Stimulated activated CD8-positive, alpha-beta memory T cell treated with anti-CD3 and anti-CD28 coated beads, Interleukin-2, amount 100 ng/mL, for 1 hour (primary cell): ENCODE measurements at regions not wholly inside any gene's neighbourhood (a gene's known extent, or its start where the extent isn't known, plus 50 kb on each side); places are given as distances from the start of the nearest gene placed in this dataset.
"Not testable (repeated sequence)": the region's sequence is repeated elsewhere in the genome, so short reads cannot be mapped to it uniquely, and the experiment has no call there.

Source experiments
- DNase-seq, 2 donors: peaks; one replicate each; pipeline ENCODE4 v3.0.0-alpha.2; 2020; ENCODE audit warnings: low read depth in 2 of 2

DNA sequence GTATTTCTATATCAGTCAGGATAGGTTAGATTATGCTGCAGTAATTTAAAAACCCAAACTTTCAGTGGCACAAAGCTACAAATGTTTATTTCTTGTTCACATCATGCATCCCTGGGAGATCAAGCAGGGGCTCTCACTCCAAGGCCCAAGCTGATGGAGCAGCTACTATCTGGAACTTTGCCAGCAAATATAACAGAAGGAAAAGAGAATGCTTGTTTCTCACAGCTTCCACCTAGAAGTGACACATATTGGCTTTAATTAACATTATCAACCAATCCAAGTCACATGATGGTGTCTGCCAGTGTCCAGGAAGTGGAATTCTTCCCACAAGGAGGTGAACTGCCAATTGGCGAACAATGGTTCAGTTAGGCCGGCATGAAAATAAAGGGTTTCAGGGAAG lies 306.9 kb downstream of the BCL11A start:
- no peak for DNase-seq

DNA sequence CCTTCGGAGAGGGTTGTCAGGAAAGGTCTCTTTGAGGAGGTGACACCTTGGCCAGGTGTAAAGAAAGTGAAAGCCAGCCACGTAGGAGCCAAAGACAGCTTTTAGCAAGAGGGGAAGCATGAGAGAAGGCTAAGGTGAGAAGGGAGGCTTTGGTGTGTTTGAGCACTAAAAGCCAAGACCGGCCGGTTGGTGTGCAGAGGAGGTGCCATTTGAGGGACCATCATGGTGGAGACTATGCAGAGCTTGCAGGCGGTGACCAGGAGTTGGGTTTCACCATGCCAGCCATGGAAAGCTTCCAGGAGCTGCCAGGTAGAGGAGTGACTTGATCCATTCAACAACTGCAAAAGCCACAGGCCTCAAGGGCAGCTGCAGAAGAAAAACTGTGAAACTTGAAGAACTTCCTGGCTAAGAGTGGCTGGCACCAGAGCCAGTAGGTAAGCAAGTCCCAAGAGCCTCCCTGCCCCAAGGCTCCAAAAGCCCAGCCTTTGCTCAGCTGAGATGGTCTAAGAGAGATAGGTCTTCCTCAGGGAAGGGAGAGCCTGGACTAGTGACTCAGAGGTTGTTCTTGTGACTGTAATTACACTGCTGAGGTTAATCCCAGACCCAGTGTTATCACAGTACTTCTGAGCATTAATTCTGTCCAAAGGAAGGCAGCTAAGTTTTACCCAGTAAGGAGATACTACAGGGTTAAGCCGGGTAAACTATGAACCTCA lies 319.0 kb downstream of the BCL11A start:
- no peak for DNase-seq

DNA sequence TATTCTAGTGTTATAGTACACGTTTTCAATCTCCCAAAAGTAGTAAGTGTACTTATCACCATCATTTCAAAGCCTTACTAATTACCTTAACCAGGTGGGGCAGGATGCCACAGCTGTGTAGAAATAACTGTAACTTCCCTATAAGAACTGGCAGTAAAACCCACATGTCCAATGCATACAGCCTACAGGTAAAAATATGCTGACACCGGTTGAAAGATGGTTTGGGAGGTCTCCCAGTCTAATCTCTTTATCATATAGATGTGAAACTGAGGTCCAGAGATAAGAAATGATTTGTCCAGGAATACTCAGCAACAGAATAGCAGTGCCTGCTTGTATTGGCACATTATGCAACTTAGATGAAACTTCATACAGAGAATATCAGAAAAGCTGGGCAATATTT lies 322.9 kb downstream of the BCL11A start:
- DNase-seq: no peak

DNA sequence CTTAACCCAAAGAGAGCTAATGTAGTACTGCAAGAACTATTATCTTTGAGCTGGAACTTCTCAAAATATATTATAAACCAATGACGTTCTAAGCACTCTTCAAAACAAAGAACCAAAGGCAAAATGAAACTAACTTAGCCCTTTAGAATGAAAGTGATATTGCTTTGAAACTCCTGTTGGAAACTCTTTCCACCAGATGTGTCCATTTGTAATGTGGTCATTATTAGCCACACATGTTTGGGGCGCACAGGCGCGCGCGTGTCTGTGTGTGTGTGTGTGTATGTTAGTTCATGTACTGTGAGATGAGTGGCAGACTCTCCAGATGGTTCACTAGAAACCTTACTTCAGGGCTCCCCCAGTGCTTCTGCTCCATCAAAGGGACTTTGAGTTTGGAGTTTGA lies 323.4 kb downstream of the BCL11A start:
- no peak for DNase-seq

DNA sequence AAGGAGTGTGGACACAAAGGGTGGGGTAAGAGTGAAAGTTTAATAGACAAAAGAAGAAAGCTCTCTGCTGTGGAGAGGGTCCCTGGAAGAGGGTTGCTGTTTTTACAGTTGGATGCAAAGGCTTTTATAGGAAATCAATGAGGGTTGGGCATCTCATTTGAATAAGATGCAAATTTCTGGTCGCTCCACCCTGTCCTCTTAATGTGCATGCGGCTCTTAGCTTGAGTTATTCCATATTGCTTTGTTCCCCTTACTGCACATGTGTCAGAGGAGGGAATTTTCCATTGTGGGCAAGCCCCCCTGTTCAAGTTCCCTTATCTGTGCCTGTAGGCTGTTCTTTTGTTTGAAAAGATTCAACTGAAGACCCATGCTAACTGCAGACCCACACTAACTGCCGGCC lies 326.5 kb downstream of the BCL11A start:
- DNase-seq: no peak

DNA sequence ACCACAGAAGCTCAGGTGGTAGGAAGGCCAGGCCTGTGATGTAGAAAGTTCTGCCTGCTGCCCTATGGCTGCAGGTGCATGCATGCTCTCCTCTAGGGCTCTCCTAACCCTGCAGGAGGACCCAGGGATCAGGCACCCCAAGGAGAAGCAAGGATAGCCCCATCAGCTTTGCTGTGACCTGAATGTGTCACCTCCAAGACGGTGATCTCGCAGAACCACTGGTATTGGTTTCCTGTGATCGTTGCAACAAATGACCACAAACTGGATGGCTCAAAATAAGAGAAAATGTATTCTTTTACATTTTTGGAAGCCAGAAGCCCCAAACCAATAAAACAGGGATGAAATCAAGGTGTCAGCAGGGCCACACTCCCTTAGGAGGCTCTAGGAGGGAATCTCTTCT lies 327.3 kb downstream of the BCL11A start:
- DNase-seq: no peak

DNA sequence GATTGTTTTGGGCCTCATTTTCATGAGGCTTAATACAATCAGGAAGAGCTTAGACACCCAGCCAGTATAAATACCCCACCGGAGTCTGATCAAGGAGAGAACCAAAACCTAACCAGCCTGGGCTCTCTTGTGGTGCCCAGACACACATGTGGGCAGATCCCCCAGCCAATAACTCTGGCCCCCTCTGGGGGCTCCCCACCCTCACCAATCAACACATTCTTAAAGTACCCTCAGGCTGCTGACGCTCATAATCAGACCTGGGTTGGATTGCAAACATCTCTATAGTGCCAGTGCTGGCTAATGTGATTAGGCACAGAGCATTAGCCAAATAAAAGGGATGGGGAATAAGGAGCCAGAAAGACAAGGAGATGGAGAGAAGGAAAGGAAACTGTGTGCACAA lies 329.6 kb downstream of the BCL11A start:
- no peak for DNase-seq

DNA sequence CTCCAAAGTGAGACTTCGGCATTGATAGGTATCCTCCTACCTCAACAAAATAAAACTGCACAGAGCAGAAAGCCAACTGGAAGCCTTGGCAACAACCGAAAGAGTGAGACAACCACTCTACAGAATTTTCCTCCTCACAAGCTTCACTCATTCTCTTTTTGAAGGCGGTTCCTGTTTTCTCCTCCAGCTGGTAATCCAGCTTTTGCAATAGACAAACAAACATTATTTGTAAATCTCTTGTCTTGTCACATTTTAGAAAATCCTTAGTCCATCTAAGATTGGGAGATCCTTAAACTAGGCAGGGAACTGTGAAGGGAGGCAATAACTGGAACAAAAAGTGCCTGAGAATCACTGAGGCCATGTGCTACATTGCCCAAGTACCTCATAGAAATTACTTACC lies 332.4 kb downstream of the BCL11A start:
- no peak for DNase-seq

DNA sequence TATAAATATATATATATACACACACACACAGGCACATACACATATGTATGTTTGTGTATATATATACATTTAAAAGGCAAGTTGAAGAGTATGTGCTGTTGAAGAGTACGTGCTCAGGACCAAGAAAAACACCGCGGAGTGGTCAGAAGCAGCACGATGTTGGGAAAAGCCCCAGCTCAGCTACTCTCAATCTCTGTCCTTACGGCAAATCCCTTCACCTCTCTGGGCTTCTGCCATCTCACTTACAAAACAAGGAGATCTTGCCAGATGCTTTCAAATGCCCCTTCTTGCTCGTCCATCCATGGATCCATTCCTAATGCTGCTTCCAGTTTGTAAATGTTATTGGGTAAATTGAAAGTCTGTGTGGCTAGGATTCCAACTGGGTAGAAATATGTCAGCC lies 333.9 kb downstream of the BCL11A start:
- no peak for DNase-seq

DNA sequence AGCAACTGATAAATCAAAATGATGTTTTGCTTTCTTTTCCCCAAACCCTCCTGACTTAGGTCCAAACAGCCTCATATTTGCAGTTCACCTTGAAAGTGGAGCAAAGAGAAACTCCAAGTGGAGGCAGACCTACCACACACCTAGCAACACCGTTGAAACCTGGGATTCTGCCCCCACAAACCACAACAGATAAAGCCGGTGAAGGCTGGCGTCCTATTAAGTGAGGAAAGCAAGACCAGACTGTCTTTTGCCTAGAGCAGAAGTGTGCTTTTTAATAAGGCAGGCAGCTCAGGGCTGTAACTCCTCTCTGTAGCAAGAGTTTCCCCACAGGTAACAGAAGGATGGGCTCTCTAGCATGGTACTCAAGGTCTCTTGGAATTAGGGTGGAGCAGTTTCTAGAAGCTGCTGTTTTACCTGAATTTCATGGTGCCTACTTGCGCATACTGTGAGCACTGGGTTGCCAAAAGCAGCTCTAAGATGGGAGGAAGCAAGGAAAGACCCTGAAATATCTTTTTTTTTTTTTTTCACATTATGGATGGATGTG lies 336.9 kb downstream of the BCL11A start:
- DNase-seq: no peak

DNA sequence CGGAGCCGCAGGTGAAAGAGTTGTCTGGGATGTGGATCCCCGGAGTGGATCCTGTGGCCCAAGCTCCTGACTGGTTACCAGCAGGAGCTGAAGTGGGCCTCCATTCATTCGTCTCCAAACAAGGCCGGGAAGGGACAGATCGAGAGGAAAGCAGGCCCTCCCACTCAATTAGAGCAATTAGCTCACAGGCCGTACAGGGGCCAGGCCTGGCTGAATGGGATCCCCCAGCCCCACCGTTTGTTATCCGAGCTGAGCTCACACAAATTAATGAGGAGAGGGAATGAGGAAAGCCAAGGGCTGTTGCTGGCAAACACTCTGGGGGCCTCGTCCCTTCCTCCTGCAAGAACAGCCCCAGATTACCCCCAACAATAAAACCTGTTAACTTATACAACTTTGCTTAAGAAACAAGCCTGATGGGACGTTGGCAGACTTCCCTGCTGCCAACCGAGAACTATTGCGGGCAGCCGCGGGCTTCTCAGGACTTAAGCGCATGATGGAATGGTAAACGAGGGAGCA lies 338.0 kb downstream of the BCL11A start:
- DNase-seq: no peak

DNA sequence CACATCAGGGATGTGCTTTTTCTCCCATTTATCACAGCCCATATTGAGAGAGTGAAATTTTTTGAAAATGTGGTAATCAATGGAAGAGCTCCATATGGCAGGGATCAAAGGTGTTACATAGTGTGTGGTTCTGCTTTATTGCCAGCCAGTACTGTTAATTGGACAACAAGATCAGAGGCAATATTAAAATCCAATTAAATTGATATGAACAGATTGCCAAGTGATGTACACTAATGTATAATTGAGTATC lies 338.9 kb downstream of the BCL11A start:
- DNase-seq: no peak

DNA sequence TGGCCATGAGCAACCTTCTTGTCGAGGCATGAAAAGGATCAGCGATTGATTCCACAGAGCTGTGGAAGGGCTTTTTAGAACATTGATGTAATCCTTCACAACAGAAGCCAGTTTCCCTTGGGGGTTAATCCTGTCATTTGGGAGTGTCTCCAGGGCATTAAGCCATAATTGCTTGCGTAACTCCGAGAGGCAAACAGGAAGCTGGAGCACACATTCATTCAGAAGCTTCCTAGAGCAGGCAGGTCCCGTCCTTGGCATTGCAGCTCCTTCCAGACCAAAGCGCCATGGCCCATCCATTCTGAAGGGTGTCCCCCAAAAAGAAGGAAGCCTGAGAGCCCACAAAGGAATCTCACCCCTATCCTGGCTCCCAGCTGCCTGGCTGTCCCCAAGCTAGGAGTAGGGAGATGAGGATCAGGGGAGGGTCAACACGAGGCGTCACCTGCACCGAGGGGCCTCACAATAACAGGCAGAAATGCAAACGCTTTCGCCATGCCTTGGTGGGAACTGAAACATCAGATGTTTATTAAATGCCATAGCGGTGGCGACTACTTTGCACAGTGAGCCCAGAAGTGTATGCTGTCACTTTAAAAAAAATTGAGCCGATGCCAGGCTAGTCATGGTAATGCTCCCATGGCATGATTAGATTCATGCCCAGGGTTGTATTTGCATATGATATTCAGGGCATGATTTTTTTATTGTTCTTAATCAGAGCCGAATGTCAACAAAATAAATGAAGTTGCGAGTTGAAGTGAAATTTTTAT lies 339.4 kb downstream of the BCL11A start:
- no peak for DNase-seq

DNA sequence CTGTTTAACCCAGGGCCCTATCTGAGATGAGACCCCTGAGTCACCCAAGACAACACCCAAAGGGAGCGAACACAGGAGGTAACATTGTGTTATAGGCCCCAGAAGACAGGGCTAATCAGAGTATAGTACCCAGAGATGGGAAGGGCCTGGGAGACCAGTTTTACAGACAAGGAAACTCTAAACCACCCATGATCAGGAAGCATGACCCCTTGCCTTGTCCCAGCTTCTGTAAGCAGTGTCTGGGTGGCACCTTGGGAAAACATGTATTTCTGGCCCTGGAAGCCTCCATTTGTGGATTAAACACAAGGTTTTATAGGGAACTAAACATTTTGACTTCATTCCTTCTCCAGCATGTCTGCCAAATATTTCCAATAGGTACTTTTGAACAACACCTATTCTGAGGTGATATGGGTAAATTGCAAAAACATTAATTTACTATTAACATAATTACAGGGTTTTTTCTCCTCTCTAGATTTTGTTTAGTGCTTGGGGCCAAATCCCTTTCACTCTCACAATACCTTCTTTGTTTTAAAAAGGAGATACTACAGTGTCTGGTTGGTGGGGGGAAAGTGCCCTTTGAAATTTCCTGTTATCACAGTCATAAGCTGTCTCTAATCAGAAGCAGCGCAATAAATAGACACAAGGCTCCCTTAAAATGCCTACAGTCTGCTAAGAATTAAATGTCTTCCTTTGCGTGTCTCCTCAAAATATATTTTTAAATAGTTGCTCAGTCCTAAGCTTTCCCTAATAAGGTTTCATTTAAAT lies 341.1 kb downstream of the BCL11A start:
- DNase-seq: no peak

DNA sequence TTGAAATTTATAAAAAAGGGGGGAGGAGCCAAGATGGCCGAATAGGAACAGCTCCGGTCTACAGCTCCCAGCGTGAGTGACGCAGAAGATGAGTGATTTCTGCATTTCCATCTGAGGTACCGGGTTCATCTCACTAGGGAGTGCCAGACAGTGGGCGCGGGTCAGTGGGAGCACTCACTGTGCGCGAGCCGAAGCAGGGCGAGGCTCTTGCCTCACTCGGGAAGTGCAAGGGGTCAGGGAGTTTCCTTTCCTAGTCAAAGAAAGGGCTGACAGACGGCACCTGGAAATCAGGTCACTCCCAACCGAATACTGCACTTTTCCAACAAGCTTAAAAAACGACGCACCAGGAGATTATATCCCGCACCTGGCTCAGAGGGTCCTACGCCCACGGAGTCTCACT lies 364.4 kb downstream of the BCL11A start:
- DNase-seq: not testable (repeated sequence)

DNA sequence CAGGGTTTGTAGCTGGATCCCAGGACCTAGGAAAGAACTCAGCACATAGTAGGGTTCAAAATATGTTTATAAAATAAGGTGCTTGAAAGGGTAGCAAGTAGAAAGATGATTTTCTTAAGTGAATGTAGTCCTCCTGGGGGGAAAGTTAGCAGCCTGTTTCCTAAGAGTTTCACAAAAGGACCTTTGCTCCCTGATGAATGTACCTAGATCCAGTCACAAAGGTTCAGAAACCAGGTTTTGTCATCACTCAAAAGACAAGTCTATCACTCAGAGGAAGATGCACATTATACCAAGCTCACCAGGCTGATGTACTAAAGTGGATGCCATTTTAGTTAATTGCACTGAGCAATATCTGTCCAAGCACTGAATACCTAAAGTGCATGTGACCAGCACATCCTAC lies 378.2 kb downstream of the BCL11A start:
- DNase-seq: no peak

DNA sequence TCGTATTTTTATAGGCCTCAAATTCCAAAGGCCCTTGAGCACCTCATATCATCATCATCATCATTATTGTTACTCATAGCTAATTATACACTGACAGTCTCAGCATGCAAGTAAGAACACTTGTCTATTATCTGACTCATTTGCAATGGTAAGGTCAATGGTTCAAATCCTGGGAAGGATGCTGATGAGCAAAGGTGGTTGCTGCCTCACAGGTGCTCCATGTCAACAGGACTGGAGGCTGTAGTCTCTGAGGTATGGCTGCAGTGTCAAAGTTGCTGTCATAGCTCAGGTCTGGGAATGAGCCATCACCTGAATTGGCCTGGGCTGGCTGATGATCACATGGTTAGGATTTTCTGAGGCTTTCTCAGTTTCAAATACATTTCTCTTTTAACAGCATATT lies 379.3 kb downstream of the BCL11A start:
- no peak for DNase-seq

DNA sequence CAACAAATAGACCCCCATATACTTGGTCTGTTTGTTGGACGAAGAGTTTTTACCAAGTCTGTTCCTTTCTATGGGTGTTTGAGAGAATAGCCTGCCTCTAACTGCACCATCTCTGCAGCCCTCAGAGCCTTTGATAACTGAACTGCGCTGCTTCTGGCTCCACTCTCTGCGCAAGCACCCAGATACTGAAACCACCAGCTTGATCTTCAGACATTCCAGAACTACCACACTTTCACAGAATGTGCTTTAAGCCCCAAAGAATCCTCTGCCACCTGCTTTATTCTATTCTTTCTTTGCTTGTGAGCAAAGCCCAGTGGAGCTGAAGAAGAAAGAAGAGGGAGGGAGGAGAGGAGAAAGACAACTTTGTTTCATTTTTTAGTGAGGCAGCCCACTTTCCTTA lies 380.7 kb downstream of the BCL11A start:
- DNase-seq: no peak

DNA sequence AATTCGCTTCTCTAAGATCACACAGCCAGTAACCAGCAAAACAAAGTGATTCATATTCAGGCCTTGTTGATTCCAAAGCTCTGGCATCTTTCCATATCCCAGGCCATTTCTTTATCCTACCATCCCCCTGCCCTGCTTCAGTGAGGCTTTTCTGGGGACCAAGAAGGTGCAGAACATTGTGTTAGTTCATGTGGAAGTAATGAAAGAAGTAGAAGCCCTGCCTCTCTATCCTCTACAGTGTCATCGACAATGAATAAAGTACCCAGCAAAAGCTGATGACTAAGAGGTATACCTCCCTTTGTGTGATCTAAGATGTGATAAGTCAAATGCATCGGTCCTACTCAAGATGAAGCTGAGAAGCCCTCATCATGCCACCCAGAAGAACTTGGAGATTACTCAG lies 383.2 kb downstream of the BCL11A start:
- no peak for DNase-seq

DNA sequence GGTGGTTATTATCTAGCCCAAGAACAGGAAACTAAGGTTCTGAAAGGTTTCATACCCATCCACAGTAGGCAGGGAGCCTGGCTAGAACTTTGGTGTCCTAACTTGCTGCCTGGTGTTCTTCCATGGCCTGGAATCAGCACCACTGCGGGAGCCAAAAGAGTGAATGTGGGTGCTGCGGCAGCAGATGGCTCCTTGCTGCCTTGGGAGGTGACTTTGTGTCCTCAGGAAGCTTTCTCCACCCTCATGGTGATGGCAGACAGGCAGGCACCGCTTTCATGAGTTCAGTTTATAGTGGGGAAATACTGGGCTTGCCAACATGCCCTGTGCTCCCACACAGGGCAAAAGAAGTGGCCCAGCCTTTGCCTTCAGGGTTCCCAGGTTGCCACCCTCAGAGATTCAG lies 385.2 kb downstream of the BCL11A start:
- no peak for DNase-seq

DNA sequence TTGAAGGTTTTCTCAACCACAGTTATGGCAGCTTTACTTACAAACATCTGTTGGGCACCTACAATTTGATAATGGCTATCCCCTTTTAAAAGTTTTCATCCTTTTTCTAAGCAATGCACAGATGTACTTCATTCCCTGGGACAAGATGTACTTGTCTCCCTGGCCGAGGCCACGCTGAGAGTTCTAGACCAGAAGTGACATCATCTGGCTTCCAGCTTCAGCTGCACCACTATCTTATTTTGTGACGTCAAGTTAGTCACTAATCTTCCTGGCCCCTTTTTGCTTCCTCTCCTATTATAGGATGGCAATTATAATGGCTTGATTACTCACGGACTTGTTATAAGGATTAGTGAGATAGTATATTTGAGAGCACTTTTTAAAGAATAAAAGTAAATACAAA lies 386.4 kb downstream of the BCL11A start:
- DNase-seq: no peak

DNA sequence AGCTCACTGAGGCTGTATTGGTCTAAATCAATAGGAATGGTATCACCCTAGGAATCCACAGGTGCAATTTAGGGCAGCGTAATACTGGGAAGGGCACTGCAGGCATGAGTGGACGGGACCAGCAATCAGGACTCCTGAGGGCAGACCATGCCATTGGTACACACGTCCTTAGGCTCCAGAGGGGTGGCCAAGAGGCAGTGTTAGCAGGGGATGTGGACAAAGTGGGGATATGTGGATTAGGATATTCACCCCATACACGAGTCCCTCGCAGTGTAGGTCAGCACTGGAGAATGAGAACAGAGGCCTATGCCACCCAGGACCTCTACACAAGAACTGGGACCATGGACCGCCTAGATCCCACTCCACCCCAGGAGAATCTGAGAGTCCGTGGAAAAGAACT lies 389.8 kb downstream of the BCL11A start:
- no peak for DNase-seq

DNA sequence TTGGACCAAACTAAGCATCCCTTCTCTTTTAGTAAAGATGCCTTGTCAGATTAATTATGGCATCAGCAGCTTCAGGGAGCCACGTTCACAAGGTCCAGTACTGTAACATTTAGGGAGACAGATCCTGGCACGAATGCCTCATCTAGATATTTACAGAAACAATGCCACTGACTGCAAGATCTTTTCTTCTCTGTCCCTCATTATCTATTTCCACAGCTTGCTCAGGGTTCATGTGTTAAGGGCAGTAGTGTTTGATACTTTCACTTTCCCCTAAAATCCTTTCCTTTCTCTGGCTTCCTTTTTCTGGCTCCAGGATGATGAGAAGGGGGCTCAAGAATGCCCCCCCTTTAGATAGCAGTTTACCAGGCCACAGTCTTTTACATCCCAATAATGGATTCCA lies 393.9 kb downstream of the BCL11A start:
- DNase-seq: no peak
